ENCODE measurements at regions not wholly inside any gene's neighbourhood (a gene's known extent, or its start where the extent isn't known, plus 50 kb on each side); places are given as distances from the start of the nearest gene placed in this dataset.

- TF ChIP-seq, protein P1, sequence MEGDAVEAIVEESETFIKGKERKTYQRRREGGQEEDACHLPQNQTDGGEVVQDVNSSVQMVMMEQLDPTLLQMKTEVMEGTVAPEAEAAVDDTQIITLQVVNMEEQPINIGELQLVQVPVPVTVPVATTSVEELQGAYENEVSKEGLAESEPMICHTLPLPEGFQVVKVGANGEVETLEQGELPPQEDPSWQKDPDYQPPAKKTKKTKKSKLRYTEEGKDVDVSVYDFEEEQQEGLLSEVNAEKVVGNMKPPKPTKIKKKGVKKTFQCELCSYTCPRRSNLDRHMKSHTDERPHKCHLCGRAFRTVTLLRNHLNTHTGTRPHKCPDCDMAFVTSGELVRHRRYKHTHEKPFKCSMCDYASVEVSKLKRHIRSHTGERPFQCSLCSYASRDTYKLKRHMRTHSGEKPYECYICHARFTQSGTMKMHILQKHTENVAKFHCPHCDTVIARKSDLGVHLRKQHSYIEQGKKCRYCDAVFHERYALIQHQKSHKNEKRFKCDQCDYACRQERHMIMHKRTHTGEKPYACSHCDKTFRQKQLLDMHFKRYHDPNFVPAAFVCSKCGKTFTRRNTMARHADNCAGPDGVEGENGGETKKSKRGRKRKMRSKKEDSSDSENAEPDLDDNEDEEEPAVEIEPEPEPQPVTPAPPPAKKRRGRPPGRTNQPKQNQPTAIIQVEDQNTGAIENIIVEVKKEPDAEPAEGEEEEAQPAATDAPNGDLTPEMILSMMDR (IDR thresholded peaks at IDR 0.05 in 4 of 5, conservative IDR thresholded peaks at IDR 0.05 in 1 of 5), result no peak
- no peak for TF ChIP-seq POLR2A (IDR thresholded peaks at IDR 0.05)
These were observed 108.7 kb upstream of the FUNDC1 start for GRCh38 chrX:44651358-44651757.

All from gastrocnemius medialis (tissue), 4 donors.